Caco-2 (cell line): ENCODE measurements at regions not wholly inside any gene's neighbourhood (a gene's known extent, or its start where the extent isn't known, plus 50 kb on each side); places are given as distances from the start of the nearest gene placed in this dataset.

ENCODE experiments used
- BruUV-seq: library from RNA; stranded (reverse); fragments of 400-500 nt; replicated peaks from 2 replicates; lab custom pipeline; 2021; lab: Mats Ljungman, UMichigan
- CTCF ChIA-PET: fragments of 300-600 bp; sonication (Branson Sonifier 250); formaldehyde crosslinking; loops from one replicate; lab custom pipeline; 2022; ENCODE audit warnings: antibody characterized with exemption; lab: Charles Lee
- POLR2A ChIA-PET: fragments of 300-600 bp; sonication (Branson Sonifier 250); formaldehyde crosslinking; loops from one replicate; lab custom pipeline; 2022; ENCODE audit warnings: antibody characterized with exemption; lab: Charles Lee
- DNase-seq, 2 experiments: peaks; one replicate each; pipeline versions ENCODE4 v3.0.0 to v3.0.0-alpha.2; 2020 to 2022
- H3K27me3 ChIP-seq: replicated peaks from 2 replicates; pipeline ENCODE4 v1.6.0; 2011; ENCODE audit warnings: low read length; ENCODE audit not compliant: control insufficient read depth, insufficient read depth
- H3K36me3 ChIP-seq: 2 replicates; pipeline ENCODE4 v1.5.1; 2011; ENCODE audit warnings: low read length; ENCODE audit not compliant: control insufficient read depth, insufficient read depth
- H3K4me1 ChIP-seq: fragments of 250-450 bp; sonication (Bioruptor Pico); 2 replicates; pipeline ENCODE4 v1.5.1; 2020; ENCODE audit warnings: mild to moderate bottlenecking
- H3K4me3 ChIP-seq: 2 replicates; pipeline ENCODE4 v1.5.1; 2011; ENCODE audit warnings: low read depth, mild to moderate bottlenecking, control low read depth, low read length
- H3K9me3 ChIP-seq: fragments of 250-450 bp; sonication (Bioruptor Pico); 2 replicates; pipeline ENCODE4 v1.5.1; 2020; ENCODE audit warnings: mild to moderate bottlenecking, moderate library complexity
- H3K27ac Mint-ChIP-seq: one replicate; pipeline ENCODE4 v1.8.0; 2022; ENCODE audit warnings: mixed read lengths; ENCODE audit not compliant: unreplicated experiment
- H3K27me3 Mint-ChIP-seq: one replicate; pipeline ENCODE4 v1.8.0; 2022; ENCODE audit warnings: mixed read lengths; ENCODE audit not compliant: insufficient read depth, unreplicated experiment
- H3K36me3 Mint-ChIP-seq: one replicate; pipeline ENCODE4 v1.8.0; 2022; ENCODE audit warnings: mild to moderate bottlenecking, mixed read lengths; ENCODE audit not compliant: insufficient read depth, unreplicated experiment
- H3K4me1 Mint-ChIP-seq: one replicate; pipeline ENCODE4 v1.8.0; 2022; ENCODE audit warnings: low read depth, mixed read lengths; ENCODE audit not compliant: unreplicated experiment
- H3K4me3 Mint-ChIP-seq: one replicate; pipeline ENCODE4 v1.8.0; 2022; ENCODE audit warnings: mild to moderate bottlenecking, moderate library complexity, mixed read lengths; ENCODE audit not compliant: unreplicated experiment
- H3K9me3 Mint-ChIP-seq: one replicate; pipeline ENCODE4 v1.8.0; 2022; ENCODE audit warnings: mixed read lengths; ENCODE audit not compliant: unreplicated experiment
- CTCF ChIP-seq, 2 experiments: fragments of 200-600 bp in 1 of 2; IDR thresholded peaks; 1 replicate in 1 of 2; 2 replicates in 1 of 2; pipeline versions ENCODE4 v1.5.1 to v1.8.0; 2011 to 2022; ENCODE audit warnings: antibody characterized with exemption in 1 of 2, control low read depth in 1 of 2, inconsistent platforms in 1 of 2, low read depth in 1 of 2, low read length in 1 of 2, mild to moderate bottlenecking in 1 of 2, moderate library complexity in 1 of 2; ENCODE audit not compliant: insufficient read depth in 1 of 2, severe bottlenecking in 1 of 2, unreplicated experiment in 1 of 2
- intact Hi-C: fragments of 100-400 bp; cut with micrococcal nuclease; formaldehyde crosslinking; loops from one replicate; pipeline ENCODE4 v1.10.0; 2022; ENCODE audit not compliant: unreplicated experiment

- Histone ChIP-seq H3K4me3 (no peak overlapping the region), H3K4me1 (peaks cover 17% of the 10 kb centered on the region), H3K27me3 (no peaks in the 10 kb centered on the region), H3K36me3 (no peaks in the 10 kb centered on the region), H3K9me3 (no peaks in the 10 kb centered on the region)
- intact Hi-C loops = no loop called here
- no peak overlapping the region for H3K27ac Mint-ChIP-seq
- TF ChIP-seq CTCF (IDR thresholded peaks at IDR 0.05; ENCODE audit: insufficient read depth in 1 of 2, low read depth in 1 of 2, low read length in 1 of 2, severe bottlenecking in 1 of 2, unreplicated experiment in 1 of 2) = no peak
- peaks cover 11% of the 10 kb centered on the region for H3K4me1 Mint-ChIP-seq
- no peaks in the 10 kb centered on the region for H3K9me3 Mint-ChIP-seq
- no peak overlapping the region for H3K4me3 Mint-ChIP-seq
- POLR2A ChIA-PET = no interaction called here
- H3K36me3 Mint-ChIP-seq = no peaks in the 10 kb centered on the region
- no peaks in the 10 kb centered on the region for H3K27me3 Mint-ChIP-seq
- BruUV-seq = no TSS peak
- CTCF ChIA-PET = no interaction called here
- DNase-seq = no peak
Measured at GRCh38 chr15:60086681-60087429, 82.7 kb downstream of the FOXB1 start.

- intact Hi-C loops = no loop called here
- no peaks in the 10 kb centered on the region for H3K27me3 ChIP-seq
- no peak for DNase-seq
- peaks cover 22% of the 10 kb centered on the region for H3K4me1 ChIP-seq
- H3K4me1 Mint-ChIP-seq = peaks cover 11% of the 10 kb centered on the region
- no peaks in the 10 kb centered on the region for H3K9me3 Mint-ChIP-seq
- H3K36me3 Mint-ChIP-seq = no peaks in the 10 kb centered on the region
- no peak overlapping the region for H3K4me3 ChIP-seq
- ChIA-PET POLR2A (no interaction called here), CTCF (no interaction called here)
- no peak for TF ChIP-seq CTCF (IDR thresholded peaks at IDR 0.05; ENCODE audit: insufficient read depth in 1 of 2, low read depth in 1 of 2, low read length in 1 of 2, severe bottlenecking in 1 of 2, unreplicated experiment in 1 of 2)
- no peaks in the 10 kb centered on the region for H3K36me3 ChIP-seq
- no peak overlapping the region for H3K27ac Mint-ChIP-seq
- no TSS peak for BruUV-seq
- no peak overlapping the region for H3K4me3 Mint-ChIP-seq
- H3K27me3 Mint-ChIP-seq = no peaks in the 10 kb centered on the region
- no peaks in the 10 kb centered on the region for H3K9me3 ChIP-seq
Measured at GRCh38 chr15:60087561-60087960, 83.5 kb downstream of the FOXB1 start.

GRCh38 chr15:60090747-60091146 lies 86.6 kb downstream of the FOXB1 start:
- H3K27me3 ChIP-seq = no peaks in the 10 kb centered on the region
- Mint-ChIP-seq H3K36me3 (no peaks in the 10 kb centered on the region), H3K27me3 (no peaks in the 10 kb centered on the region), H3K4me1 (peaks cover 16% of the 10 kb centered on the region), H3K27ac (peak overlapping the region; percentile 40), H3K4me3 (no peak overlapping the region), H3K9me3 (no peaks in the 10 kb centered on the region)
- no peak for TF ChIP-seq CTCF (IDR thresholded peaks at IDR 0.05; ENCODE audit: insufficient read depth in 1 of 2, low read depth in 1 of 2, low read length in 1 of 2, severe bottlenecking in 1 of 2, unreplicated experiment in 1 of 2)
- ChIA-PET POLR2A (no interaction called here), CTCF (interaction anchor here (0.6 to 0.8 kb wide), 2 partner anchors 289 to 719 kb away, joined by 3 read pairs; no protein-coding TSS in a partner anchor)
- H3K36me3 ChIP-seq = no peaks in the 10 kb centered on the region
- H3K4me1 ChIP-seq = peaks cover 30% of the 10 kb centered on the region
- no peak for DNase-seq
- H3K9me3 ChIP-seq = no peaks in the 10 kb centered on the region
- no peak overlapping the region for H3K4me3 ChIP-seq
- intact Hi-C loops = loop anchor here (2.0 kb wide), 1 partner anchor 36 kb away; no protein-coding TSS in a partner anchor
- no TSS peak for BruUV-seq
